IPS-20b (cell line): ENCODE measurements at regions not wholly inside any gene's neighbourhood (a gene's known extent, or its start where the extent isn't known, plus 50 kb on each side); places are given as distances from the start of the nearest gene placed in this dataset.

Experiments used
- H3K27ac ChIP-seq: one replicate; pipeline ENCODE4 v1.5.1; 2013; ENCODE audit warnings: low read length
- H3K27me3 ChIP-seq: 2 replicates; pipeline ENCODE4 v1.6.1; 2013; ENCODE audit warnings: mild to moderate bottlenecking, low read length, inconsistent platforms; ENCODE audit not compliant: insufficient read depth
- H3K36me3 ChIP-seq: 2 replicates; pipeline ENCODE4 v1.6.1; 2013; ENCODE audit warnings: low read depth, mild to moderate bottlenecking, inconsistent platforms, low read length, moderate library complexity; ENCODE audit not compliant: insufficient read depth
- H3K4me1 ChIP-seq: 2 replicates; pipeline ENCODE4 v1.6.1; 2013; ENCODE audit warnings: mild to moderate bottlenecking, control low read depth, inconsistent platforms, low read length, moderate library complexity; ENCODE audit not compliant: insufficient read depth
- H3K4me3 ChIP-seq: 2 replicates; pipeline ENCODE4 v1.5.1; 2013; ENCODE audit warnings: mild to moderate bottlenecking, low read length, inconsistent platforms
- H3K9ac ChIP-seq: 2 replicates; pipeline ENCODE4 v1.6.1; 2013; ENCODE audit warnings: low read depth, mild to moderate bottlenecking, inconsistent platforms, low read length, moderate library complexity
- H3K9me3 ChIP-seq: 2 replicates; pipeline ENCODE4 v1.6.1; 2013; ENCODE audit warnings: mild to moderate bottlenecking, low read depth, low read length, inconsistent platforms; ENCODE audit not compliant: insufficient read depth

DNA sequence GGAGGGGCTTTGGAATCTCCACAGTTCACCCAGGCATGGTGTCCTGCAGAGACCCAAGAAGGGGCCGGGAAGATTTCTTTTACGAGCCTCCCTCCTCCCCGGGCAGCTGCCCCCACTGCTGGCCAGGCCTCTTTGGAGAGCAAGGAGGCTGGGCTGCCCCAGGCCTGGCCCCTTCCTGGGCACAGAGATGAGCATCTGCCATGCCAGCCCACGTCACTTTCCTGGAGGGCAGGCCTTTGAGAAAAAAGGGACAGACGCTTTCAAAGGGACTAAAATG lies 60.5 kb upstream of the FGF3 start:
- H3K4me3 ChIP-seq, result no peak overlapping the region
- H3K9ac ChIP-seq, result no peak overlapping the region
- no peaks in the 10 kb centered on the region; the same call in 1 of the 2 replicates for H3K27me3 ChIP-seq
- H3K4me1 ChIP-seq, result no peaks in the 10 kb centered on the region
- no peaks in the 10 kb centered on the region for H3K36me3 ChIP-seq
- H3K9me3 ChIP-seq, result no peaks in the 10 kb centered on the region
- H3K27ac ChIP-seq, result no peak overlapping the region

DNA sequence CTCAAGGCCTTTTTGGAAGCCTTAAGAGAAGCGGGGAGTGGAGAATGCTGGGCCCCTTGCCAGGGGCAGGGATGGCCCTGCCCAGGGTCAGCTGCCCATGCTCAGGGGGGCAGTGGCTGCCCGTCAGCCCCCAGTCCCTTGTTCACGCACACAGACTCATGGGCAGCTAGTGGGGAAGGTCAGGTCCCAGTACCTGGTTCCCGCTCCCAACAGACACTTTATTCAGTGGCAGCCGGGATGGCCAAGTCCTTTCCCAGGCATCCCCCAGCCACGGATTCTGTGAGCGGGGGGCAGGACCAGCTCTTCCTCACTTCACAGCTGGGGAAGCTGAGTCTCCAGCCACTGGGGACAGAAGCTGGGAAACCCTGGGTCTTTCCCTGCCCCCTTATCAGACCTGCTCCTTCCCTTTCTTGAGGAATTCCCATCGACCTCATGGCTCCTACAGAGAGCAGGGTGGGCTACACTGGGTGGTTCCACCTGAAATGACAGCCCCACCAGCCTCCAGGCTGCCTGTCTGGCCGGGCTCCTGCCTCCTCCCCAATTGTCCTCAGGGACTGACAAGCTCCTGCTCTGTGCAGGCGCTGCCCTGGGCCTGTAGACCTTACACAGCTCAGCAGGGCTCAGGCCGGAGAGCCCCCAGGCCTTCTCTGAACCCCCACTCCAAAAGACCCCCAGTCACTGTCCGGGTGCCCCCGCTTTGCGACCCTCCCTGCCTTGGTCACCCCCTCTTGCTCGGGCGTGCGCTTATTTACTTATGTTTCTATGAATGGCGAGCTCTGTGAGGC lies 61.0 kb upstream of the FGF3 start:
- Histone ChIP-seq H3K9ac (no peak overlapping the region), H3K4me3 (no peak overlapping the region), H3K9me3 (no peaks in the 10 kb centered on the region), H3K27me3 (no peaks in the 10 kb centered on the region; the same call in 1 of the 2 replicates), H3K36me3 (no peaks in the 10 kb centered on the region), H3K4me1 (no peaks in the 10 kb centered on the region), H3K27ac (no peak overlapping the region)

DNA sequence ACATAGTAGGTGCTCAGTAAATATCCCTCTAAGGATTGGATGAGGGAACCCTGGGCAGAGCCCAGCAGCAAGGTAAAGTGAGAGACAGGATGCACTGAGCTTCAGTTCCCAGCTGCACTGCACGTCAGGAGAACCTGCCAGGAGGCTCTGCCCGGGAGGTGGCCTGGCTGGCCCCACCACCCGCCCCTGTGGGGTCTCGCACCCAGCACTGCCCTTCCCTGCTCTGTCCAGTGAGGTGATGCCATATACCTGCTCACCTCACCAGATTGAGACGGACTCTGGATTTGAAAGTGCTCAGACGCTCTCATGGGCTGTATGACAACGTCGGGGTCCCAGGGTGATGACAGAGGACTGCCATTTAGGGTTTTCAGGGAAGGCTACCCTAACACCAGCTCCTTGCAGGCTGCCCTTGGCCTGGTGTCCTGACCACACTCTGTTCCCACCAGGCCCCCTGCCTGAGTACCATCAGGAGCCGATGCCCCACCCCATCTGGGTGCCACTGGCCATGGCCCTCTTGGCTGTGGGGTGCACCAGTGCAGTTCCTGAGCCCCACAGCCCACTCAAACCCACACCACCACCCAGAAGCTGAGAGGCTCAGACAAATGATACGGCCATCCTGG lies 61.7 kb upstream of the FGF3 start:
- no peaks in the 10 kb centered on the region; the same call in 1 of the 2 replicates for H3K27me3 ChIP-seq

DNA sequence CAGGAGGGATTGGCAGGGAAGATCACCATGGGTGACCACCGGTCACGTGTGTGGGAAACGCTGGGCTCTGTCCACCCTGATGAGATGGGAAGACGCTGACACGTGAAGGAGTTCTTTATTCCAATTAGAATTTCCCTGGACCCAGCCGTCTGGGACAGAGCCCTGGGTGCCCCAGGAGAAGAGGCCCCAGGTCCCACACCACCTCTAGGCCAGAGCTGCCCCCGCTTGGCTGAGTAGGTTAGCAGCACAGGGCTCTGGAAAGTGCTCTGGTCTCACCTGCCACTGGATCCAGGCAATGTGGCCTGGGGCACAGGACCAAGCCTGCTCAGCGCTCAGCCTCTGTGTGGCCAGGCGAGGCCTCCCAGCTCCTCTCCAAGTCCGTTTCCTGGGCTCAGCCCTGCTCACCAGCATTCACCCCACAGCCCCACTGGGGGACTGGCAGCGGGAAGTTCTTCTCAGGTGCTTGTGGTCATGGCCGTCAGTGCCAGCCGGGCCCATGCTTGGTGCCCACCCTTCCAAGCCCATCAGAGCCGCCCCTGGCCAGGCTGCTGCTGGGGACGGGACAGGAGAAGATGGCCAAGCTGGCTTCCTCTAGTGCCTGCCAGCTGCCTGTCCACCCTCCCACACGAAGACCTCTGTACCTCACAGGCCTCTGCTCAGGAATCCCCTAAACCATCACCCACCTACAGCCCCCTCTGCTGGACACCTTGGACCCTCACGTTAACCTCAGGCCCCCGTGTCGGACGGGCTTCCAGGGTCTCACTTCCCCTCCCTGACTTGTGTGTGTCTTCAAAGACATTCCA lies 62.5 kb upstream of the FGF3 start:
- no peaks in the 10 kb centered on the region for H3K9me3 ChIP-seq
- H3K9ac ChIP-seq, result no peak overlapping the region
- H3K27me3 ChIP-seq, result no peaks in the 10 kb centered on the region; the same call in 1 of the 2 replicates

More for the DNA sequence above, 61.7 kb upstream of the FGF3 start:
- no peak overlapping the region for H3K27ac ChIP-seq
- no peak overlapping the region for H3K4me3 ChIP-seq
- H3K4me1 ChIP-seq, result no peaks in the 10 kb centered on the region
- no peak overlapping the region for H3K9ac ChIP-seq
- no peaks in the 10 kb centered on the region for H3K9me3 ChIP-seq
- H3K36me3 ChIP-seq, result no peaks in the 10 kb centered on the region

DNA sequence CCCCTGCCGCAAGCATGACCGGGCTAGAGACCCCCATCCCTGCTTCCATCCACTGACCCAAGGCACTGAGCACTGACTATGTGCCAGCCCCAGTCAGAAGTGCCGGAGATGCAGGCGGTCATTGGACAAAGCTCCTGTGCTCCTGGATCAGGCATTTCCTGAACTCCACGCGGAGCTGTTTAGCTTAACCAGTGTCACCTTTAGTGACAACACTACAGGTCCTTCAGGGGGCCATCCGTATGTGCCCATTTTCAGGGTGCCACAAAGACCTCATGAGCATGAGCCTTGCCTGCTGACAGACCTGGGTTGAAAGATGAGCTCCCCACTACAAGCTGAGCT lies 63.0 kb upstream of the FGF3 start:
- H3K27me3 ChIP-seq, result no peaks in the 10 kb centered on the region; the same call in 1 of the 2 replicates
- no peak overlapping the region for H3K9ac ChIP-seq
- H3K36me3 ChIP-seq, result no peaks in the 10 kb centered on the region
- no peak overlapping the region for H3K4me3 ChIP-seq
- no peak overlapping the region for H3K27ac ChIP-seq
- no peaks in the 10 kb centered on the region for H3K9me3 ChIP-seq
- H3K4me1 ChIP-seq, result no peaks in the 10 kb centered on the region

More for the DNA sequence above, 62.5 kb upstream of the FGF3 start:
- Histone ChIP-seq H3K27ac (no peak overlapping the region), H3K4me1 (no peaks in the 10 kb centered on the region), H3K36me3 (no peaks in the 10 kb centered on the region), H3K4me3 (no peak overlapping the region)

DNA sequence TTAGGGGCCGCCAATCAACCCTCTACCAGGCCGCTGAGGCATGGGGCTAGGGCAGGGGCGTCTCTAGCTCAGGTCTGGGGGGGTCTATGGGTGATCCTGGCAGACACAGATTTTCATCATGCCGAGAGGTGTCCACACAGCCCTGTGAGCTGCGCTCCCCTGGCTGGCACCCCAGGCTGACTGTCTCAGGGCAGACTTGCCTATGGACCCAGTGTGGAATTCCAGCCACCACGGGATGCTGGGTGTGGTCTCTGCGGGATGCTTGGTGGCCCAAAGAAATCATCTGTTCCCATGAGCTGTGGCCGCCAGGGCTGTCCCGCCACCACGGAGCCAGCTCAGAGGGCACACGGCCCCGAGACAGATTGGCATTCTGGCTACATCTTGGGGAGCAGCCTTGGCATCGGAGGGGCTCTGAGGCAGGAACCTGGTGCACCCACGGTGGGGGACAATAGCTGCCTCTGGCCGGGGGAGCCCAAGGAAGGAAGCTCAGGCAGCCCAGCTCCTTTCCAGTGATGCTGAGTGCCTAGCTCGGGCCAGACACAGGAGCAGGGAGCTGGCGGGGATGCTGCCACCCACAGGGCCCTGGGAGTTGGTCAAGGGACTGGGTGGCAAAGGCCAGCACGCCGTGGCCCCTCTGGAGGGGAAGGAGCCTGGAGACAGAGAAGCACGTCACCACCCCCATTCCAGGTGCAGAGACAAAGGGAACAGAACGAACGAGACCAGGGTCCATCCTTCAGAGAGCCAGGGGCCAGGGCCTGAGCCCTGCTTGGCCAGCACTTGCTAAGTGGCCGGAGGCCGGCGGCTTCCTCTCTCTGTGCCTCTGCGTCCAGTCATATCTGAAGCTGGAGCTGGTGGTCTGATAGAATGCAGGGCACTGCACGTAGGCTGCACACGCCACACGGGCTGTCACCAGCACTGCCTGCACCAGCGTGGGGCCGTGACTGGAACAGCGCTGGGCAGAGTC lies 64.4 kb upstream of the FGF3 start:
- Histone ChIP-seq H3K4me1 (no peaks in the 10 kb centered on the region), H3K9ac (no peak overlapping the region), H3K27ac (no peak overlapping the region), H3K4me3 (no peak overlapping the region), H3K27me3 (no peaks in the 10 kb centered on the region; the same call in 1 of the 2 replicates), H3K9me3 (no peaks in the 10 kb centered on the region), H3K36me3 (no peaks in the 10 kb centered on the region)

DNA sequence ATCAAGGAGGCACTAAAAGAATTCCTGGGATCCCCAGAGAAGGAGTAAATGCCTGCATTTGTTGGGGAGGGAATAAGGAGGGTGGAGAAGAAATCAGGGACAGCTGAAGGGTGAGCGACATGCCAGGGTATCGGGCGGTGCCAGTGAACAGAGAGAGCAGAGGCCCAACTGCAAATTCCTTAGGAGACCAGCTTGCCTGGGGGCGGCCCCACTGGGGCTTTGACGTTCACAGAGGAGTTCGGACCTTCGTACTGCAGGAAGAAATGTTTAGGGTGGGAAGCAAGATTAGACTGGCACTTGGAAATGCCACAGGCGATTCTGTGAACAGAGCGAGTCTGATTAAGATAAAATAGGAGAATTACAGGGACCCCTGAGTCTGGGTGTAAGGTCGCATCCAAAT lies 65.1 kb upstream of the FGF3 start:
- no peaks in the 10 kb centered on the region for H3K9me3 ChIP-seq
- H3K36me3 ChIP-seq, result no peaks in the 10 kb centered on the region
- H3K27me3 ChIP-seq, result peaks cover 5% of the 10 kb centered on the region
- no peak overlapping the region for H3K9ac ChIP-seq
- no peak overlapping the region for H3K27ac ChIP-seq
- peaks cover 5% of the 10 kb centered on the region; the same call in 1 of the 2 replicates for H3K4me1 ChIP-seq
- H3K4me3 ChIP-seq, result no peak overlapping the region

DNA sequence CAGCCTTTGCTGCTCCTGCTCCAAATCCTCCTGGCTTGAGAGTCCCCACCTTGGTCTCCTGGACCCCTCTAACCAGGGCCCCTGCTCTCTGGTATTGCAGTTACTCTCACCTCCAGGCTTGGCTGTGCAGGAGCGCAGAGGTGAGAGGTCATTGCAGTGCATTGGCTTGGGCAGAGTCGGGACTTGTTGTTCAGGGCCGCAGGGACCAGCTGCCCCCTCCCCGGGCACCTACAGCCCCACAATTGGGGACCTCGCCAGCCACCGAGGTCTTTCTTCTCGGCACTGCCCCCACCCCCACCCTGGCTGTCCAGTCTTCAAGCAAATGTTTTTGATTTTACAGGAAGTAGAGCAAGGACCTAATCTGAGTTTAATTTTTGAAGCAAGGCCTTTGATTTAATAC lies 65.5 kb upstream of the FGF3 start:
- peaks cover 9% of the 10 kb centered on the region for H3K27me3 ChIP-seq

DNA sequence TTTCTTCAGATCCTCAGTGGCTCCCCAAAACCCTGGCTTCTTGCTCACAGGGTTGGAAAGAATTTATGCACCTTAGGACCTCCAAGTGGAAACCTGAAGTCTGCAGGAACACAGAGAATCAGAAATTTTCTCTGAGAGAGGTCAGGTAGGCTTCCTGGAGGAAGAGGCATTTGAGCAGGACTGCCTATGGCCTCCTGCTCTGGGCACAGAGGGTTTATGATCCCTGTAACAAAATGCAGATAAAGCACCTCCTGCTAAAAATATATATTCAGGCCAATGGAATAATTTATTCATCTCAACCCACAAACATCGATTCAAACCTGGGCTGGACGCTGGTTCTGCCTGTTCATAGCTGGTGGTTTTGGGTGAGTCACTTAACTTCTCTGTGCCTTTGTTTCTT lies 68.1 kb upstream of the FGF3 start:
- Histone ChIP-seq H3K4me1 (peaks cover 10% of the 10 kb centered on the region), H3K27ac (no peak overlapping the region), H3K36me3 (no peaks in the 10 kb centered on the region), H3K9ac (no peak overlapping the region), H3K4me3 (no peak overlapping the region), H3K9me3 (no peaks in the 10 kb centered on the region), H3K27me3 (peaks cover 35% of the 10 kb centered on the region)

More for the DNA sequence above, 65.5 kb upstream of the FGF3 start:
- no peak overlapping the region for H3K9ac ChIP-seq
- H3K9me3 ChIP-seq, result no peaks in the 10 kb centered on the region
- H3K27ac ChIP-seq, result no peak overlapping the region
- no peaks in the 10 kb centered on the region for H3K36me3 ChIP-seq
- no peak overlapping the region for H3K4me3 ChIP-seq
- peaks cover 6% of the 10 kb centered on the region; the same call in 1 of the 2 replicates for H3K4me1 ChIP-seq

DNA sequence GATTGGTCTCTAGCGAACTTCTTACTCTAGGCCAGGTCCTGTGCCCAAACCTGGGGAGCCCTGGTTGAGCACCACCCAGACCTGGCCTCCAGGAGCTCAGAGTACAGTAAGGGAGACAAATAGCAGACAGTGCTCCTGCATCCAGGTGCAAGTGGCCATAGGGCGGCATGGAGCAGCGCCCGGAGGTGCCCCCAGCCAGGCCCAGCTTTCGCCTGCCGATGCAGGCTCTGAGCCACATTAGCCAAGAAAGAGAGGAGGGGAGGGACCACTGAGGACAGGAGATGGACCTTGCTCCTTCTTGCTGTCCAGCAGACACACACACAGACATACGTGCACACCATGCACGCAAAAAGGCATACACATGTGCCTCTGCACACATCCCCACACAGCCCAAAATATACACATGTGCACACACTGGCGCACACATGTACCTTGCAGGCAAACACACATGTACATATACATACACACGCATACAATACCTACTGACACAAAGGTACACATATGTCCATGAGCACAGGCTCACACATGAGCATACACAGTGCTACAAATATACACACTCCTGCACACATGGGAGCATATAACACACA lies 68.7 kb upstream of the FGF3 start:
- no peak overlapping the region for H3K4me3 ChIP-seq
- no peak overlapping the region for H3K9ac ChIP-seq
- H3K4me1 ChIP-seq, result peaks cover 10% of the 10 kb centered on the region
- no peaks in the 10 kb centered on the region for H3K9me3 ChIP-seq
- no peaks in the 10 kb centered on the region for H3K36me3 ChIP-seq
- peaks cover 36% of the 10 kb centered on the region for H3K27me3 ChIP-seq
- H3K27ac ChIP-seq, result no peak overlapping the region
